B cell (primary cell): ENCODE measurements at regions not wholly inside any gene's neighbourhood (a gene's known extent, or its start where the extent isn't known, plus 50 kb on each side); places are given as distances from the start of the nearest gene placed in this dataset.
"Not testable (repeated sequence)": the region's sequence is repeated elsewhere in the genome, so short reads cannot be mapped to it uniquely, and the experiment has no call there.

Source experiments
- ATAC-seq: fragments of 200-7000 bp; cut with Tn5 transposase; one replicate; pipeline ENCODE4 v1.10.0; 2021; ENCODE audit warnings: low read depth, mild to moderate bottlenecking, moderate number of reproducible peaks, moderate library complexity
- CTCF ChIA-PET: fragments of 350-600 bp; sonication (Branson Sonifier 250); formaldehyde crosslinking; loops from one replicate; lab custom pipeline; 2021; ENCODE audit warnings: antibody characterized with exemption, inconsistent platforms; lab: Charles Lee
- POLR2A ChIA-PET: fragments of 350-600 bp; sonication (Branson Sonifier 250); formaldehyde crosslinking; loops from one replicate; lab custom pipeline; 2021; ENCODE audit warnings: antibody characterized with exemption; lab: Charles Lee
- DNase-seq: peaks from one replicate; pipeline ENCODE4 v3.0.0; 2013
- H2AFZ ChIP-seq: 2 replicates; pipeline ENCODE4 v1.6.1; 2012; ENCODE audit warnings: mild to moderate bottlenecking, low read depth, low read length; ENCODE audit not compliant: insufficient read depth, poor library complexity, severe bottlenecking
- H3K27ac ChIP-seq, 2 donors: 1 replicate in 1 of 2; 2 replicates in 1 of 2; pipeline ENCODE4 v1.5.1; 2012 to 2013; ENCODE audit warnings: low read length in 2 of 2, mild to moderate bottlenecking in 2 of 2, moderate library complexity in 1 of 2
- H3K27me3 ChIP-seq, 4 experiments: fragments of 200-600 bp in 1 of 4; sonication (generic) in 1 of 4; replicated peaks in 1 of 4; 1 replicate in 2 of 4; 2 replicates in 2 of 4; pipeline versions ENCODE4 v1.6.1 to v1.7.0; 2013 to 2016; ENCODE audit warnings: low read length in 3 of 4, mild to moderate bottlenecking in 2 of 4, mixed read lengths in 1 of 4, moderate library complexity in 1 of 4; ENCODE audit not compliant: insufficient read depth in 4 of 4, control insufficient read depth in 3 of 4; ENCODE audit errors: control extremely low read depth in 1 of 4
- H3K36me3 ChIP-seq, 2 experiments: replicated peaks in 1 of 2; 1 replicate in 1 of 2; 2 replicates in 1 of 2; pipeline versions ENCODE4 v1.6.1 to v1.7.1; 2013; ENCODE audit warnings: low read length in 1 of 2; ENCODE audit not compliant: insufficient read depth in 2 of 2, control insufficient read depth in 1 of 2; ENCODE audit errors: control extremely low read depth in 1 of 2, extremely low read depth in 1 of 2
- H3K4me1 ChIP-seq, 2 donors: fragments of 200-600 bp in 1 of 2; sonication (generic) in 1 of 2; 1 replicate in 1 of 2; 2 replicates in 1 of 2; pipeline versions ENCODE4 v1.5.1 to v1.6.1; 2013 to 2017; ENCODE audit warnings: low read length in 2 of 2; ENCODE audit not compliant: control insufficient read depth in 2 of 2, insufficient read depth in 2 of 2
- H3K4me2 ChIP-seq: replicated peaks from 2 replicates; pipeline ENCODE3; 2012; ENCODE audit warnings: mild to moderate bottlenecking, low read depth, low read length; ENCODE audit not compliant: poor library complexity, severe bottlenecking
- H3K4me3 ChIP-seq, 5 experiments: fragments of 200-600 bp in 1 of 5; sonication (generic) in 1 of 5; 1 replicate in 3 of 5; 2 replicates in 2 of 5; pipeline versions ENCODE4 v1.5.1 to v1.7.0; 2011 to 2016; ENCODE audit warnings: low read length in 4 of 5, mild to moderate bottlenecking in 4 of 5, low read depth in 2 of 5, control low read depth in 1 of 5, moderate library complexity in 1 of 5; ENCODE audit not compliant: insufficient read depth in 1 of 5; ENCODE audit errors: control extremely low read depth in 1 of 5, extremely low read depth in 1 of 5
- H3K79me2 ChIP-seq: fragments of 200-600 bp; sonication (generic); one replicate; pipeline ENCODE4 v1.6.0; 2016; ENCODE audit warnings: low read length; ENCODE audit not compliant: control insufficient read depth, insufficient read depth
- H3K9ac ChIP-seq: fragments of 200-600 bp; sonication (generic); 2 replicates; pipeline ENCODE4 v1.6.1; 2017; ENCODE audit warnings: mild to moderate bottlenecking, low read length, moderate library complexity
- H3K9me3 ChIP-seq, 3 donors: one replicate each; pipeline versions ENCODE4 v1.6.1 to v1.7.1; 2013; ENCODE audit warnings: low read length in 2 of 3; ENCODE audit not compliant: control insufficient read depth in 2 of 3, insufficient read depth in 1 of 3; ENCODE audit errors: control extremely low read depth in 1 of 3
- H4K20me1 ChIP-seq: 2 replicates; pipeline ENCODE4 v1.6.0; 2012; ENCODE audit warnings: mild to moderate bottlenecking, low read length; ENCODE audit not compliant: insufficient read depth, control insufficient read depth, poor library complexity, severe bottlenecking
- H3K27ac Mint-ChIP-seq: one replicate; pipeline ENCODE4 v1.8.0; 2021; ENCODE audit warnings: mixed read lengths
- H3K27me3 Mint-ChIP-seq: one replicate; pipeline ENCODE4 v1.8.0; 2021; ENCODE audit warnings: mixed read lengths
- H3K4me1 Mint-ChIP-seq: one replicate; pipeline ENCODE4 v1.8.0; 2021; ENCODE audit warnings: mixed read lengths
- H3K4me3 Mint-ChIP-seq: one replicate; pipeline ENCODE4 v1.8.0; 2021; ENCODE audit warnings: mixed read lengths
- H3K9me3 Mint-ChIP-seq: one replicate; pipeline ENCODE4 v1.8.0; 2022; ENCODE audit warnings: mixed read lengths; ENCODE audit not compliant: insufficient read depth
- EZH2 ChIP-seq: IDR thresholded peaks from 2 replicates; pipeline ENCODE4 v1.6.1; 2012; ENCODE audit warnings: borderline replicate concordance, low read depth, mild to moderate bottlenecking, moderate library complexity, low read length; ENCODE audit not compliant: insufficient read depth, poor library complexity, severe bottlenecking
- whole genome bisulfite sequencing: methylation state at CpG from one replicate; pipeline ENCODE4 v1.1.5; 2013; ENCODE audit warnings: missing lambda C conversion rate; ENCODE audit not compliant: insufficient coverage; 5-methylcytosine and 5-hydroxymethylcytosine counted together
- intact Hi-C: fragments of 100-400 bp; cut with micrococcal nuclease; formaldehyde crosslinking; loops from one replicate; pipeline ENCODE4 v1.10.0; 2022
- TF ChIP-seq, protein P1 (sequence below): fragments of 200-600 bp; IDR thresholded peaks from one replicate; pipeline ENCODE4 v1.8.0; 2022; ENCODE audit warnings: antibody characterized with exemption, mild to moderate bottlenecking

DNA sequence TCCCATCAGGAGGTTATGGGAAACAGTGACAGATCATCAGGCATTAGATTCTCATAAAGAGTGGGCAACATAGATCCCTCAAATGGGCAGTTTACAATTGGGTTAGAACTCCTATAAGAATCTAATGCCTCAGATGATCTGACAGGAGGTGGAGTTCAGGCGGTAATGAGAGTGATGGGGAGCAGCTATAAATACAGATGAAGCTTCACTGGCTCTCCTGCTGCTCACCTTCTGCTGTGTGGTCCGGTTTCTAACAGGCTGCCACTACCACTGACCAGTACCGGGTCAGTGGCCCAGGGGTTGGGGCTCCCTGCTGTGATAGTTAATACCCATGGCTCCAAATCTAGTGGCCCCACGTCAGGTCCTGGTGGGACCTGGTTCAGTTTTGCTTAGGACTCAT is 135.7 kb downstream of the OR2B2 start:
- no peak overlapping the region for H3K4me3 Mint-ChIP-seq
- H3K9me3 Mint-ChIP-seq = no peaks in the 10 kb centered on the region
- Histone ChIP-seq H3K9ac (no peak overlapping the region), H3K9me3 (no peaks in the 10 kb centered on the region), H3K4me3 (no peak overlapping the region), H3K4me1 (peaks cover 26 to 29% of the 10 kb centered on the region in 2 donors), H3K27me3 (peaks cover 0 to 4% (median 2%) of the 10 kb centered on the region in 4 experiments), H3K79me2 (no peaks in the 10 kb centered on the region), H2AFZ (no peak overlapping the region), H4K20me1 (no peaks in the 10 kb centered on the region), H3K4me2 (no peak overlapping the region), H3K27ac (no peak overlapping the region), H3K36me3 (no peaks in the 10 kb centered on the region)
- intact Hi-C loops = no loop called here
- ChIA-PET POLR2A (no interaction called here), CTCF (interaction anchor here (1.1 to 3.0 kb wide), 3 partner anchors 12 to 119 kb away, joined by 3 to 10 read pairs (median 4); no protein-coding TSS in a partner anchor)
- no peak for TF ChIP-seq EZH2
- TF ChIP-seq, protein P1, sequence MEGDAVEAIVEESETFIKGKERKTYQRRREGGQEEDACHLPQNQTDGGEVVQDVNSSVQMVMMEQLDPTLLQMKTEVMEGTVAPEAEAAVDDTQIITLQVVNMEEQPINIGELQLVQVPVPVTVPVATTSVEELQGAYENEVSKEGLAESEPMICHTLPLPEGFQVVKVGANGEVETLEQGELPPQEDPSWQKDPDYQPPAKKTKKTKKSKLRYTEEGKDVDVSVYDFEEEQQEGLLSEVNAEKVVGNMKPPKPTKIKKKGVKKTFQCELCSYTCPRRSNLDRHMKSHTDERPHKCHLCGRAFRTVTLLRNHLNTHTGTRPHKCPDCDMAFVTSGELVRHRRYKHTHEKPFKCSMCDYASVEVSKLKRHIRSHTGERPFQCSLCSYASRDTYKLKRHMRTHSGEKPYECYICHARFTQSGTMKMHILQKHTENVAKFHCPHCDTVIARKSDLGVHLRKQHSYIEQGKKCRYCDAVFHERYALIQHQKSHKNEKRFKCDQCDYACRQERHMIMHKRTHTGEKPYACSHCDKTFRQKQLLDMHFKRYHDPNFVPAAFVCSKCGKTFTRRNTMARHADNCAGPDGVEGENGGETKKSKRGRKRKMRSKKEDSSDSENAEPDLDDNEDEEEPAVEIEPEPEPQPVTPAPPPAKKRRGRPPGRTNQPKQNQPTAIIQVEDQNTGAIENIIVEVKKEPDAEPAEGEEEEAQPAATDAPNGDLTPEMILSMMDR = no peak
- 93% methylated on average over 4 of the region's 4 CpGs for WGBS
- DNase-seq = no peak
- H3K27me3 Mint-ChIP-seq = peaks cover 17% of the 10 kb centered on the region
- peaks cover 32% of the 10 kb centered on the region for H3K4me1 Mint-ChIP-seq
- no peak for ATAC-seq
- H3K27ac Mint-ChIP-seq = no peak overlapping the region

DNA sequence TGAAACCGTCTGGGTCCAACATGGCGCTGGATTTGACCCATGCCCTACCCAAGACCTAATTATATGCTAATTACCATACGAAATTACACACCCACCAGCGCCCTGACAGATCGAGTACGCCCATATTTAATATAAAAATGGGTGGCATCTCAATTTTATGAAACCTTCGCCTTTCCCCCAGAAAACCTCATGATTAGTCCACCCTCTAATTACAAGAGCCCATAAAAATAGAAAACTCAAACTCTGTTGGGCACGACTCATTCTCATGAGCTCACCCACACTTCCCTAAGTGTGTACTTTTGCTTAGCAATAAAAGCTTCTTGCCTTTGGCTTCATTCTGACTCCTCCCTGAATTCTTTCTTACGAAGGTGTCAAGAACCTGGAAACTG is 136.4 kb downstream of the OR2B2 start:
- H3K27me3 ChIP-seq = peaks cover 0 to 4% (median 2%) of the 10 kb centered on the region in 4 experiments
- no peak overlapping the region for H3K9ac ChIP-seq
- DNase-seq (no peak), ATAC-seq (no peak)
- Mint-ChIP-seq H3K4me1 (peaks cover 36% of the 10 kb centered on the region), H3K27me3 (peaks cover 17% of the 10 kb centered on the region), H3K27ac (no peak overlapping the region), H3K4me3 (no peak overlapping the region), H3K9me3 (no peaks in the 10 kb centered on the region)
- H3K27ac ChIP-seq = no peak overlapping the region
- H3K79me2 ChIP-seq = no peaks in the 10 kb centered on the region
- no peaks in the 10 kb centered on the region for H4K20me1 ChIP-seq
- WGBS = 86% methylated on average over 5 of the region's 9 CpGs
- no peak overlapping the region for H3K4me3 ChIP-seq
- ChIA-PET CTCF (interaction anchor here (0.6 to 3.0 kb wide), 4 partner anchors 13 to 1128 kb away, joined by 3 to 10 read pairs (median 4); no protein-coding TSS in a partner anchor), POLR2A (no interaction called here)
- intact Hi-C loops = no loop called here
- TF ChIP-seq, protein P1 = no peak
- no peak for TF ChIP-seq EZH2
- no peak overlapping the region for H3K4me2 ChIP-seq
- H3K36me3 ChIP-seq = no peaks in the 10 kb centered on the region
- H2AFZ ChIP-seq = no peak overlapping the region
- H3K9me3 ChIP-seq = no peaks in the 10 kb centered on the region
- peaks cover 26 to 29% of the 10 kb centered on the region in 2 donors for H3K4me1 ChIP-seq

DNA sequence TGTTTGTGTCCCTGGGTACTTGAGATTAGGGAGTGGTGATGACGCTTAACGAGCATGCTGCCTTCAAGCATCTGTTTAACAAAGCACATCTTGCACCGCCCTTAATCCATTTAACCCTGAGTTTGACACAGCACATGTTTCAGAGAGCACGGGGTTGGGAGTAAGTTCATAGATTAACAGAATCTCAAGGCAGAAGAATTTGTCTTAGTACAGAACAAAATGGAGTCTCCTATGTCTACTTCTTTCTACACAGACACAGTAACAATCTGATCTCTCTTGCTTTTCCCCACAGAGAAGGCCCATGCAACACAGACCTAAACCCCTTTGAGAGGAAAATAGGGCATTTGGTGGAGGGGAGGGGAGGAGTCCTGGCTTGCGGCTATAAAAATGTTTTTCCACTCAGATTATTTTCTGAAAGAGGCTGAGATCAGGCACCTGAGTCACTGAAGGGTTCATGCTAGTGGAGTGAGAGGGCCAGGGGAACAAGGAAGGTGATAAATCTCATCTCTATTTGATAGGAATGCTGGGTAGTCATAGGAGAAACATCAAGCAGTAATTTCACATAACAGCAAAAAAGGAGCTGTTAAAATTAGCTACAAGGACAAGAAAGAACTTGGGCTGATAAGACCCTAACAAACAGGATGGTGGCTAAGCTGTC is 136.9 kb downstream of the OR2B2 start:
- ATAC-seq, H3K27ac Mint-ChIP-seq, DNase-seq, H3K9me3 Mint-ChIP-seq, H3K27ac ChIP-seq, H3K4me2 ChIP-seq, H3K4me3 Mint-ChIP-seq, H4K20me1 ChIP-seq, H3K36me3 ChIP-seq, H3K9ac ChIP-seq, H2AFZ ChIP-seq, POLR2A ChIA-PET, H3K79me2 ChIP-seq, H3K27me3 ChIP-seq, intact Hi-C loops, H3K9me3 ChIP-seq, H3K4me3 ChIP-seq: not testable (repeated sequence)
- peaks cover 36% of the 10 kb centered on the region for H3K4me1 Mint-ChIP-seq
- CTCF ChIA-PET = interaction anchor here (0.6 to 3.0 kb wide), 4 partner anchors 14 to 1127 kb away, joined by 3 to 10 read pairs (median 4); no protein-coding TSS in a partner anchor
- peaks cover 26 to 29% of the 10 kb centered on the region in 2 donors for H3K4me1 ChIP-seq
- H3K27me3 Mint-ChIP-seq = peaks cover 17% of the 10 kb centered on the region
- WGBS = 100% methylated on average over 1 of the region's 5 CpGs
